MM.1S (cell line): ENCODE measurements at regions not wholly inside any gene's neighbourhood (a gene's known extent, or its start where the extent isn't known, plus 50 kb on each side); places are given as distances from the start of the nearest gene placed in this dataset.

Source experiments
- DNase-seq: peaks from one replicate; pipeline ENCODE4 v3.0.0-alpha.2; 2015
- H2AFZ ChIP-seq: fragments of 300-600 bp; sonication (generic); 2 replicates; pipeline ENCODE4 v1.6.0; 2016; ENCODE audit warnings: antibody characterized with exemption, low read length
- H3F3A ChIP-seq: fragments of 300-600 bp; sonication (generic); 2 replicates; pipeline ENCODE4 v1.6.1; 2016; ENCODE audit warnings: mild to moderate bottlenecking, antibody characterized with exemption, low read length, moderate library complexity, mixed read lengths; ENCODE audit not compliant: insufficient read depth
- H3K27ac ChIP-seq: fragments of 300-600 bp; sonication (generic); 2 replicates; pipeline ENCODE4 v1.5.1; 2016; ENCODE audit warnings: mild to moderate bottlenecking, low read length
- H3K27me3 ChIP-seq: fragments of 300-600 bp; sonication (generic); replicated peaks from 2 replicates; pipeline ENCODE4 v1.6.0; 2016; ENCODE audit warnings: low read length; ENCODE audit not compliant: insufficient read depth
- H3K36me3 ChIP-seq: fragments of 300-600 bp; sonication (generic); replicated peaks from 2 replicates; pipeline ENCODE4 v1.6.1; 2016; ENCODE audit warnings: mild to moderate bottlenecking, low read length, mixed read lengths; ENCODE audit not compliant: insufficient read depth
- H3K4me1 ChIP-seq: fragments of 300-600 bp; sonication (generic); 2 replicates; pipeline ENCODE4 v1.6.1; 2016; ENCODE audit warnings: low read length, mixed read lengths
- H3K4me2 ChIP-seq: fragments of 300-600 bp; sonication (generic); 2 replicates; pipeline ENCODE4 v1.6.0; 2016; ENCODE audit warnings: low read depth, low read length
- H3K4me3 ChIP-seq: fragments of 300-600 bp; sonication (generic); 2 replicates; pipeline ENCODE4 v1.5.1; 2016; ENCODE audit warnings: low read length, mixed read lengths
- H3K79me2 ChIP-seq: fragments of 300-600 bp; sonication (generic); 2 replicates; pipeline ENCODE4 v1.6.1; 2016; ENCODE audit warnings: mixed run types, low read length, mixed read lengths
- H3K9ac ChIP-seq: fragments of 300-600 bp; sonication (generic); 2 replicates; pipeline ENCODE4 v1.6.1; 2016; ENCODE audit warnings: low read length, mixed read lengths
- H3K9me2 ChIP-seq: fragments of 300-600 bp; sonication (generic); replicated peaks from 2 replicates; pipeline ENCODE4 v1.6.1; 2016; ENCODE audit warnings: mild to moderate bottlenecking, low read length, mixed read lengths; ENCODE audit not compliant: insufficient read depth
- H3K9me3 ChIP-seq: fragments of 300-600 bp; sonication (generic); replicated peaks from 2 replicates; pipeline ENCODE4 v1.6.1; 2016; ENCODE audit warnings: mild to moderate bottlenecking, low read length, mixed read lengths; ENCODE audit not compliant: insufficient read depth
- H4K20me1 ChIP-seq: fragments of 300-600 bp; sonication (generic); 2 replicates; pipeline ENCODE4 v1.6.1; 2016; ENCODE audit warnings: mild to moderate bottlenecking, low read length, moderate library complexity, mixed read lengths; ENCODE audit not compliant: insufficient read depth
- EZH2 ChIP-seq: fragments of 300-600 bp; sonication (generic); optimal IDR thresholded peaks from 2 replicates; pipeline ENCODE3; 2017; ENCODE audit warnings: low read depth, mild to moderate bottlenecking, antibody characterized with exemption, low read length, mixed read lengths
- EZH2phosphoT487 ChIP-seq: fragments of 300-600 bp; sonication (generic); IDR thresholded peaks from 2 replicates; pipeline ENCODE4 v1.6.1; 2018; ENCODE audit warnings: antibody characterized with exemption, low read length
- TF ChIP-seq, protein P1 (sequence below): fragments of 300-600 bp; sonication (generic); IDR thresholded peaks from 2 replicates; pipeline ENCODE4 v1.5.1; 2016; ENCODE audit warnings: antibody characterized with exemption, low read length, mixed read lengths

DNA sequence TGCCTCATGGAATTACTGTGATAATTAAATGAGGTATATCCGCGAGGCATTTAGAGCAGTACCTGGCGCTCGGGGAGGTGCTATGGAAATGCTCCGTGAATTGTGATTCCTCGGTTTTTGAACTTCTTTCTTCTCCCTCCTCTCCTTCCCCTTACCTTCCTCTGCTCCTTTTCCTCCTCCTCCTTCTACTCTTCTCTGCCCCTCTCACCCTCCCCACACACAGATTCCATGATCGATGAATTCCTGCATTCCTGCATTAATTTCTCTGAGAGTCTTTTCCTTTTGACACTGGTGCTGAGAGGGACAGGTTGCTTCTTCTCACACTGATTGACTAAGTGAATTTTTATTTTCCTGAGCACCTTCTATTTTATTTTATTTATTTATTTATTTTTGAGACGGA is 101.2 kb upstream of the RGMA start:
- Histone ChIP-seq H3K27me3 (no peaks in the 10 kb centered on the region), H3K4me3 (no peak overlapping the region), H2AFZ (no peak overlapping the region), H3K27ac (no peak overlapping the region), H3K4me1 (no peaks in the 10 kb centered on the region), H3F3A (no peaks in the 10 kb centered on the region), H3K9me2 (no peaks in the 10 kb centered on the region), H3K4me2 (no peak overlapping the region), H3K79me2 (no peaks in the 10 kb centered on the region), H3K36me3 (no peaks in the 10 kb centered on the region), H3K9me3 (no peaks in the 10 kb centered on the region), H3K9ac (no peak overlapping the region), H4K20me1 (no peaks in the 10 kb centered on the region)
- DNase-seq = no peak
- no peak for TF ChIP-seq EZH2phosphoT487
- no peak for TF ChIP-seq EZH2
- TF ChIP-seq, protein P1, sequence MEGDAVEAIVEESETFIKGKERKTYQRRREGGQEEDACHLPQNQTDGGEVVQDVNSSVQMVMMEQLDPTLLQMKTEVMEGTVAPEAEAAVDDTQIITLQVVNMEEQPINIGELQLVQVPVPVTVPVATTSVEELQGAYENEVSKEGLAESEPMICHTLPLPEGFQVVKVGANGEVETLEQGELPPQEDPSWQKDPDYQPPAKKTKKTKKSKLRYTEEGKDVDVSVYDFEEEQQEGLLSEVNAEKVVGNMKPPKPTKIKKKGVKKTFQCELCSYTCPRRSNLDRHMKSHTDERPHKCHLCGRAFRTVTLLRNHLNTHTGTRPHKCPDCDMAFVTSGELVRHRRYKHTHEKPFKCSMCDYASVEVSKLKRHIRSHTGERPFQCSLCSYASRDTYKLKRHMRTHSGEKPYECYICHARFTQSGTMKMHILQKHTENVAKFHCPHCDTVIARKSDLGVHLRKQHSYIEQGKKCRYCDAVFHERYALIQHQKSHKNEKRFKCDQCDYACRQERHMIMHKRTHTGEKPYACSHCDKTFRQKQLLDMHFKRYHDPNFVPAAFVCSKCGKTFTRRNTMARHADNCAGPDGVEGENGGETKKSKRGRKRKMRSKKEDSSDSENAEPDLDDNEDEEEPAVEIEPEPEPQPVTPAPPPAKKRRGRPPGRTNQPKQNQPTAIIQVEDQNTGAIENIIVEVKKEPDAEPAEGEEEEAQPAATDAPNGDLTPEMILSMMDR = no peak

DNA sequence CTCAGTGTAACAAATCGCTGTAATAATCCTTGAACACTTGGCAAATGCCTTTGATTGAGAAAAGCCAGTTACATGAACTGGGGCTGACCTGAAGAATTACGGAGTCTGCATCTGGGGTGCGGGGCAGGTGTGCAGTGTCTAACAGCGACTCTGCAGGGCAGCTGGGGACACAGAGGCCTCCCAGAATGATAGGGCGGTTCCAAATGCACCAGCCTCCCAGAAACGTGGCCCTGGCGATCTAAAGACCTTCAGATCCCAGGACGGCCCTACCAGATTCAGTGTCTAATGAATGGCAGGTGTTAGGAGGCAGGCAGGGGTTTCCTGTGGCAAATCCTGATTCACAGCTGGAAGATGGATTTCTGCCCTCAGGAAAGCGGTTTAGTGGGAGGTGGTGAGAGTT is 100.5 kb upstream of the RGMA start:
- H3K9ac ChIP-seq = no peak overlapping the region
- no peak for TF ChIP-seq EZH2phosphoT487
- no peak for TF ChIP-seq EZH2
- TF ChIP-seq, protein P1 = no peak
- no peak for DNase-seq
- H3K4me1 ChIP-seq = no peaks in the 10 kb centered on the region
- no peaks in the 10 kb centered on the region for H3K9me3 ChIP-seq
- H3K4me2 ChIP-seq = no peak overlapping the region
- H3K4me3 ChIP-seq = no peak overlapping the region
- H4K20me1 ChIP-seq = no peaks in the 10 kb centered on the region
- no peaks in the 10 kb centered on the region for H3K27me3 ChIP-seq
- no peaks in the 10 kb centered on the region for H3K9me2 ChIP-seq
- H3K36me3 ChIP-seq = no peaks in the 10 kb centered on the region
- H3K27ac ChIP-seq = no peak overlapping the region
- H3K79me2 ChIP-seq = no peaks in the 10 kb centered on the region
- H2AFZ ChIP-seq = no peak overlapping the region
- no peaks in the 10 kb centered on the region for H3F3A ChIP-seq

DNA sequence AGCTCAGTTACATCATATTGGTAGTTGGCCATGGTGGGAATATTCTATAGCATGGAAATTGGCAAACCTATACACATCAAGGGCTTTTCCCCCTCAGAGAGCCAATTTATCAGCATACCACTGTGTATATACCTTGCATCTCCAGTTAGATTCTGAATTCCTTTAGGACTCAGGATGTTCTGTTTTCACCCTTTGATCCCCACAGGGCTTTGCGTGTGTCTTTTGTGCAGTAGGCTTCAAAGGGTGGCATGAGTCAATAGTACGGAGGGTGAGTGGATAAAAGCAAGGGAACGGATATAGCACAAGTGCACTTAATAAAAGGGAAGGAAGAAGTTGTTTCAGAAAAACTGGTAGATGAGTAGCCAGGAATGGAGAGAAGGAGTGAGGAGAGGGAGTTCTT is 99.2 kb upstream of the RGMA start:
- Histone ChIP-seq H3K79me2 (no peaks in the 10 kb centered on the region), H3K9ac (no peak overlapping the region), H4K20me1 (no peaks in the 10 kb centered on the region), H2AFZ (no peak overlapping the region), H3K9me3 (no peaks in the 10 kb centered on the region), H3K27ac (no peak overlapping the region), H3K27me3 (no peaks in the 10 kb centered on the region), H3K9me2 (no peaks in the 10 kb centered on the region), H3K36me3 (no peaks in the 10 kb centered on the region), H3K4me1 (no peaks in the 10 kb centered on the region), H3K4me3 (no peak overlapping the region), H3F3A (no peaks in the 10 kb centered on the region), H3K4me2 (no peak overlapping the region)
- TF ChIP-seq EZH2phosphoT487 = no peak
- no peak for TF ChIP-seq EZH2
- TF ChIP-seq, protein P1 = no peak
- DNase-seq = no peak
